Fibroblast of mammary gland (primary cell): ENCODE measurements at regions not wholly inside any gene's neighbourhood (a gene's known extent, or its start where the extent isn't known, plus 50 kb on each side); places are given as distances from the start of the nearest gene placed in this dataset.
"Not testable (repeated sequence)": the region's sequence is repeated elsewhere in the genome, so short reads cannot be mapped to it uniquely, and the experiment has no call there.

ENCODE experiments used
- DNase-seq: peaks from one replicate; pipeline ENCODE4 v3.0.0-alpha.2; 2010; ENCODE audit warnings: low read depth
- H3K4me3 ChIP-seq: 2 replicates; pipeline ENCODE4 v1.5.1; 2011; ENCODE audit warnings: low read depth, mild to moderate bottlenecking, low read length, moderate library complexity; ENCODE audit not compliant: control insufficient read depth
- CTCF ChIP-seq: conservative IDR thresholded peaks from 2 replicates; pipeline ENCODE4 v1.5.1; 2011; ENCODE audit warnings: low read depth, low read length, inconsistent platforms; ENCODE audit not compliant: control insufficient read depth, insufficient read depth

GRCh38 chr9:73095425-73095824, 56.2 kb upstream of the ANXA1 start:
- no peak for TF ChIP-seq CTCF
- DNase-seq: no peak
- H3K4me3 ChIP-seq: no peak overlapping the region

GRCh38 chr9:73093740-73094379, 57.8 kb upstream of the ANXA1 start:
- TF ChIP-seq CTCF: no peak
- peak; percentile 37 for DNase-seq
- H3K4me3 ChIP-seq: no peak overlapping the region

- DNase-seq: no peak
- H3K4me3 ChIP-seq: no peak overlapping the region
- TF ChIP-seq CTCF: no peak
These were observed 58.5 kb upstream of the ANXA1 start for GRCh38 chr9:73093016-73093739.

GRCh38 chr9:73091909-73092308, 59.8 kb upstream of the ANXA1 start:
- no peak for TF ChIP-seq CTCF
- no peak overlapping the region for H3K4me3 ChIP-seq
- no peak for DNase-seq

- DNase-seq: no peak
- no peak overlapping the region for H3K4me3 ChIP-seq
- TF ChIP-seq CTCF: no peak
These were observed 61.5 kb upstream of the ANXA1 start for GRCh38 chr9:73090214-73090613.

GRCh38 chr9:73089304-73089985, 62.2 kb upstream of the ANXA1 start:
- TF ChIP-seq CTCF: no peak

GRCh38 chr9:73087876-73088275, 63.8 kb upstream of the ANXA1 start:
- not testable (repeated sequence) for DNase-seq, H3K4me3 ChIP-seq

More at GRCh38 chr9:73089304-73089985, 62.2 kb upstream of the ANXA1 start:
- H3K4me3 ChIP-seq: no peak overlapping the region
- no peak for DNase-seq
